ENCODE measurements at regions not wholly inside any gene's neighbourhood (a gene's known extent, or its start where the extent isn't known, plus 50 kb on each side); places are given as distances from the start of the nearest gene placed in this dataset.
"Not testable (repeated sequence)": the region's sequence is repeated elsewhere in the genome, so short reads cannot be mapped to it uniquely, and the experiment has no call there.

GRCh38 chr13:62104136-62104535 is 688.5 kb upstream of the PCDH20 start:
- DNase-seq (ENCODE audit: low spot score): not testable (repeated sequence)

- no peak for DNase-seq (ENCODE audit: low spot score)
These were observed 681.0 kb upstream of the PCDH20 start for GRCh38 chr13:62096652-62097051.

GRCh38 chr13:62094932-62095331 is 679.3 kb upstream of the PCDH20 start:
- DNase-seq (ENCODE audit: low spot score): no peak

GRCh38 chr13:62093984-62094780 is 678.5 kb upstream of the PCDH20 start:
- DNase-seq (ENCODE audit: low spot score): no peak

GRCh38 chr13:62092949-62093348 is 677.3 kb upstream of the PCDH20 start:
- DNase-seq (ENCODE audit: low spot score): no peak

- DNase-seq (ENCODE audit: low spot score): no peak
These were observed 676.9 kb upstream of the PCDH20 start for GRCh38 chr13:62092536-62092935.

- no peak for DNase-seq (ENCODE audit: low spot score)
These were observed 672.5 kb upstream of the PCDH20 start for GRCh38 chr13:62088165-62088564.

GRCh38 chr13:62087124-62087523 is 671.5 kb upstream of the PCDH20 start:
- no peak for DNase-seq (ENCODE audit: low spot score)

GRCh38 chr13:62085337-62086229 is 669.9 kb upstream of the PCDH20 start:
- DNase-seq (ENCODE audit: low spot score): no peak

GRCh38 chr13:62084728-62085127 is 669.1 kb upstream of the PCDH20 start:
- no peak for DNase-seq (ENCODE audit: low spot score)

GRCh38 chr13:62067821-62068220 is 652.2 kb upstream of the PCDH20 start:
- DNase-seq (ENCODE audit: low spot score): no peak

GRCh38 chr13:62065016-62065415 is 649.4 kb upstream of the PCDH20 start:
- no peak for DNase-seq (ENCODE audit: low spot score)

- DNase-seq (ENCODE audit: low spot score): no peak
These were observed 646.1 kb upstream of the PCDH20 start for GRCh38 chr13:62061751-62062150.

GRCh38 chr13:62060570-62060969 is 644.9 kb upstream of the PCDH20 start:
- DNase-seq (ENCODE audit: low spot score): no peak

- no peak for DNase-seq (ENCODE audit: low spot score)
These were observed 641.6 kb upstream of the PCDH20 start for GRCh38 chr13:62057286-62057685.

GRCh38 chr13:62049992-62050391 is 634.3 kb upstream of the PCDH20 start:
- DNase-seq (ENCODE audit: low spot score): no peak

- no peak for DNase-seq (ENCODE audit: low spot score)
These were observed 630.9 kb upstream of the PCDH20 start for GRCh38 chr13:62046512-62046911.

- no peak for DNase-seq (ENCODE audit: low spot score)
These were observed 628.0 kb upstream of the PCDH20 start for GRCh38 chr13:62043600-62043999.

GRCh38 chr13:62040806-62041205 is 625.2 kb upstream of the PCDH20 start:
- no peak for DNase-seq (ENCODE audit: low spot score)

GRCh38 chr13:62040078-62040477 is 624.4 kb upstream of the PCDH20 start:
- no peak for DNase-seq (ENCODE audit: low spot score)

GRCh38 chr13:62038214-62038613 is 622.6 kb upstream of the PCDH20 start:
- no peak for DNase-seq (ENCODE audit: low spot score)

- DNase-seq (ENCODE audit: low spot score): no peak
These were observed 620.3 kb upstream of the PCDH20 start for GRCh38 chr13:62035981-62036380.

- no peak for DNase-seq (ENCODE audit: low spot score)
These were observed 618.3 kb upstream of the PCDH20 start for GRCh38 chr13:62033934-62034333.
